ENCODE measurements at regions not wholly inside any gene's neighbourhood (a gene's known extent, or its start where the extent isn't known, plus 50 kb on each side); places are given as distances from the start of the nearest gene placed in this dataset.

- H3K36me3 ChIP-seq (replicated peaks in 1 of 2; ENCODE audit: control insufficient read depth in 2 of 2, insufficient read depth in 2 of 2, low read length in 2 of 2), result no peaks in the 10 kb centered on the region
- H3K23ac ChIP-seq (ENCODE audit: low read depth, low read length, poor library complexity), result no peak overlapping the region
- no peak for DNase-seq (ENCODE audit: low spot score)
- H3K27me3 ChIP-seq (ENCODE audit: control insufficient read depth in 3 of 3, insufficient read depth in 3 of 3, low read depth in 1 of 3, low read length in 3 of 3), result no peaks in the 10 kb centered on the region
- no peak overlapping the region for H3K27ac ChIP-seq (replicated peaks; ENCODE audit: low read length)
- H3K4ac ChIP-seq (ENCODE audit: low read length), result no peak overlapping the region
- no peak overlapping the region for H2AK5ac ChIP-seq (ENCODE audit: low read depth, low read length)
- H2BK5ac ChIP-seq (ENCODE audit: low read length), result no peak overlapping the region
- no peak overlapping the region for H3K9ac ChIP-seq (ENCODE audit: low read depth, low read length, poor library complexity)
- no peak overlapping the region for H2BK12ac ChIP-seq (ENCODE audit: low read length)
- H4K91ac ChIP-seq (ENCODE audit: low read depth, low read length, poor library complexity), result no peak overlapping the region
- no peaks in the 10 kb centered on the region for H3K79me1 ChIP-seq (ENCODE audit: low read depth, low read length)
- H2BK15ac ChIP-seq (ENCODE audit: low read length), result no peak overlapping the region
- H3K14ac ChIP-seq (ENCODE audit: low read length), result no peak overlapping the region
- no peak overlapping the region for H3K4me2 ChIP-seq (ENCODE audit: insufficient read depth, low read length, poor library complexity, severe bottlenecking)
- no peaks in the 10 kb centered on the region for H3K9me3 ChIP-seq (replicated peaks in 1 of 2; ENCODE audit: control insufficient read depth in 2 of 2, insufficient read depth in 1 of 2, low read depth in 1 of 2, low read length in 2 of 2)
- H3K4me3 ChIP-seq (ENCODE audit: low read length in 2 of 2), result no peak overlapping the region
- no peak overlapping the region for H4K8ac ChIP-seq (ENCODE audit: low read depth, low read length)
- no CpG with 5 or more reads among the region's 4 CpGs for WGBS, 2 donors (ENCODE audit: extremely low coverage in 2 of 2, insufficient read length in 2 of 2, insufficient replicate concordance in 1 of 2)
- no peaks in the 10 kb centered on the region for H3K4me1 ChIP-seq (ENCODE audit: control insufficient read depth in 2 of 2, insufficient read depth in 1 of 2, low read depth in 1 of 2, low read length in 2 of 2)
- H3K18ac ChIP-seq (ENCODE audit: low read length), result no peak overlapping the region
- no peak overlapping the region for H2AFZ ChIP-seq (ENCODE audit: low read length)
- no peak overlapping the region for H2BK120ac ChIP-seq (ENCODE audit: low read depth, low read length)
Measured at GRCh38 chr10:65720901-65721300, 1204.9 kb upstream of the LRRTM3 start.

GRCh38 chr10:65723525-65723924, 1202.3 kb upstream of the LRRTM3 start:
- Histone ChIP-seq H2AK5ac (ENCODE audit: low read depth, low read length) (no peak overlapping the region), H3K4ac (ENCODE audit: low read length) (no peak overlapping the region), H2AFZ (ENCODE audit: low read length) (no peak overlapping the region), H3K23ac (ENCODE audit: low read depth, low read length, poor library complexity) (no peak overlapping the region), H3K4me1 (ENCODE audit: control insufficient read depth in 2 of 2, insufficient read depth in 1 of 2, low read depth in 1 of 2, low read length in 2 of 2) (no peaks in the 10 kb centered on the region), H3K27me3 (ENCODE audit: control insufficient read depth in 3 of 3, insufficient read depth in 3 of 3, low read depth in 1 of 3, low read length in 3 of 3) (no peaks in the 10 kb centered on the region), H4K91ac (ENCODE audit: low read depth, low read length, poor library complexity) (no peak overlapping the region), H3K79me1 (ENCODE audit: low read depth, low read length) (no peaks in the 10 kb centered on the region), H3K4me2 (ENCODE audit: insufficient read depth, low read length, poor library complexity, severe bottlenecking) (no peak overlapping the region), H3K27ac (replicated peaks; ENCODE audit: low read length) (no peak overlapping the region), H3K4me3 (ENCODE audit: low read length in 2 of 2) (no peak overlapping the region), H3K9me3 (replicated peaks in 1 of 2; ENCODE audit: control insufficient read depth in 2 of 2, insufficient read depth in 1 of 2, low read depth in 1 of 2, low read length in 2 of 2) (no peaks in the 10 kb centered on the region), H3K36me3 (replicated peaks in 1 of 2; ENCODE audit: control insufficient read depth in 2 of 2, insufficient read depth in 2 of 2, low read length in 2 of 2) (no peaks in the 10 kb centered on the region), H2BK15ac (ENCODE audit: low read length) (no peak overlapping the region), H4K8ac (ENCODE audit: low read depth, low read length) (no peak overlapping the region), H2BK120ac (ENCODE audit: low read depth, low read length) (no peak overlapping the region), H2BK5ac (ENCODE audit: low read length) (no peak overlapping the region), H2BK12ac (ENCODE audit: low read length) (no peak overlapping the region), H3K14ac (ENCODE audit: low read length) (no peak overlapping the region), H3K9ac (ENCODE audit: low read depth, low read length, poor library complexity) (no peak overlapping the region), H3K18ac (ENCODE audit: low read length) (no peak overlapping the region)
- DNase-seq (ENCODE audit: low spot score), result no peak
- WGBS, 2 donors (ENCODE audit: extremely low coverage in 2 of 2, insufficient read length in 2 of 2, insufficient replicate concordance in 1 of 2), result no CpG with 5 or more reads among the region's 6 CpGs

GRCh38 chr10:65735382-65735781, 1190.5 kb upstream of the LRRTM3 start:
- H3K9me3 ChIP-seq (replicated peaks in 1 of 2; ENCODE audit: control insufficient read depth in 2 of 2, insufficient read depth in 1 of 2, low read depth in 1 of 2, low read length in 2 of 2), result no peaks in the 10 kb centered on the region
- no peak overlapping the region for H2BK5ac ChIP-seq (ENCODE audit: low read length)
- no peak overlapping the region for H2BK120ac ChIP-seq (ENCODE audit: low read depth, low read length)
- no peak overlapping the region for H3K4ac ChIP-seq (ENCODE audit: low read length)
- H3K4me2 ChIP-seq (ENCODE audit: insufficient read depth, low read length, poor library complexity, severe bottlenecking), result no peak overlapping the region
- no peak overlapping the region for H2BK12ac ChIP-seq (ENCODE audit: low read length)
- H3K4me1 ChIP-seq (ENCODE audit: control insufficient read depth in 2 of 2, insufficient read depth in 1 of 2, low read depth in 1 of 2, low read length in 2 of 2), result no peaks in the 10 kb centered on the region
- H3K27ac ChIP-seq (replicated peaks; ENCODE audit: low read length), result no peak overlapping the region
- no peak for DNase-seq (ENCODE audit: low spot score)
- H3K4me3 ChIP-seq (ENCODE audit: low read length in 2 of 2), result no peak overlapping the region
- H3K27me3 ChIP-seq (ENCODE audit: control insufficient read depth in 3 of 3, insufficient read depth in 3 of 3, low read depth in 1 of 3, low read length in 3 of 3), result no peaks in the 10 kb centered on the region
- H2AK5ac ChIP-seq (ENCODE audit: low read depth, low read length), result no peak overlapping the region
- WGBS, 2 donors (ENCODE audit: extremely low coverage in 2 of 2, insufficient read length in 2 of 2, insufficient replicate concordance in 1 of 2), result no CpG with 5 or more reads among the region's 2 CpGs
- H3K23ac ChIP-seq (ENCODE audit: low read depth, low read length, poor library complexity), result no peak overlapping the region
- no peak overlapping the region for H3K14ac ChIP-seq (ENCODE audit: low read length)
- H3K36me3 ChIP-seq (replicated peaks in 1 of 2; ENCODE audit: control insufficient read depth in 2 of 2, insufficient read depth in 2 of 2, low read length in 2 of 2), result no peaks in the 10 kb centered on the region
- H2BK15ac ChIP-seq (ENCODE audit: low read length), result no peak overlapping the region
- H3K18ac ChIP-seq (ENCODE audit: low read length), result no peak overlapping the region
- no peak overlapping the region for H3K9ac ChIP-seq (ENCODE audit: low read depth, low read length, poor library complexity)
- H2AFZ ChIP-seq (ENCODE audit: low read length), result no peak overlapping the region
- no peak overlapping the region for H4K91ac ChIP-seq (ENCODE audit: low read depth, low read length, poor library complexity)
- H3K79me1 ChIP-seq (ENCODE audit: low read depth, low read length), result no peaks in the 10 kb centered on the region
- H4K8ac ChIP-seq (ENCODE audit: low read depth, low read length), result no peak overlapping the region

GRCh38 chr10:65742906-65743305, 1182.9 kb upstream of the LRRTM3 start:
- Histone ChIP-seq H3K27ac (replicated peaks; ENCODE audit: low read length) (no peak overlapping the region), H3K36me3 (replicated peaks in 1 of 2; ENCODE audit: control insufficient read depth in 2 of 2, insufficient read depth in 2 of 2, low read length in 2 of 2) (peaks cover 0 to 2% of the 10 kb centered on the region in 2 donors), H3K4ac (ENCODE audit: low read length) (no peak overlapping the region), H3K18ac (ENCODE audit: low read length) (no peak overlapping the region), H3K4me3 (ENCODE audit: low read length in 2 of 2) (no peak overlapping the region), H2BK5ac (ENCODE audit: low read length) (no peak overlapping the region), H2BK120ac (ENCODE audit: low read depth, low read length) (no peak overlapping the region), H2AFZ (ENCODE audit: low read length) (no peak overlapping the region), H3K9me3 (replicated peaks in 1 of 2; ENCODE audit: control insufficient read depth in 2 of 2, insufficient read depth in 1 of 2, low read depth in 1 of 2, low read length in 2 of 2) (no peaks in the 10 kb centered on the region), H3K4me1 (ENCODE audit: control insufficient read depth in 2 of 2, insufficient read depth in 1 of 2, low read depth in 1 of 2, low read length in 2 of 2) (no peaks in the 10 kb centered on the region), H3K79me1 (ENCODE audit: low read depth, low read length) (no peaks in the 10 kb centered on the region), H3K23ac (ENCODE audit: low read depth, low read length, poor library complexity) (no peak overlapping the region), H2BK15ac (ENCODE audit: low read length) (no peak overlapping the region), H4K91ac (ENCODE audit: low read depth, low read length, poor library complexity) (no peak overlapping the region), H2BK12ac (ENCODE audit: low read length) (no peak overlapping the region), H2AK5ac (ENCODE audit: low read depth, low read length) (no peak overlapping the region), H3K4me2 (ENCODE audit: insufficient read depth, low read length, poor library complexity, severe bottlenecking) (no peak overlapping the region), H3K9ac (ENCODE audit: low read depth, low read length, poor library complexity) (no peak overlapping the region), H3K27me3 (ENCODE audit: control insufficient read depth in 3 of 3, insufficient read depth in 3 of 3, low read depth in 1 of 3, low read length in 3 of 3) (no peaks in the 10 kb centered on the region), H4K8ac (ENCODE audit: low read depth, low read length) (no peak overlapping the region), H3K14ac (ENCODE audit: low read length) (no peak overlapping the region)
- no peak for DNase-seq (ENCODE audit: low spot score)
- no CpG with 5 or more reads among the region's 1 CpG for WGBS, 2 donors (ENCODE audit: extremely low coverage in 2 of 2, insufficient read length in 2 of 2, insufficient replicate concordance in 1 of 2)

Measured in neuronal stem cell (in vitro differentiated cells).